ENCODE measurements at regions not wholly inside any gene's neighbourhood (a gene's known extent, or its start where the extent isn't known, plus 50 kb on each side); places are given as distances from the start of the nearest gene placed in this dataset.

DNA sequence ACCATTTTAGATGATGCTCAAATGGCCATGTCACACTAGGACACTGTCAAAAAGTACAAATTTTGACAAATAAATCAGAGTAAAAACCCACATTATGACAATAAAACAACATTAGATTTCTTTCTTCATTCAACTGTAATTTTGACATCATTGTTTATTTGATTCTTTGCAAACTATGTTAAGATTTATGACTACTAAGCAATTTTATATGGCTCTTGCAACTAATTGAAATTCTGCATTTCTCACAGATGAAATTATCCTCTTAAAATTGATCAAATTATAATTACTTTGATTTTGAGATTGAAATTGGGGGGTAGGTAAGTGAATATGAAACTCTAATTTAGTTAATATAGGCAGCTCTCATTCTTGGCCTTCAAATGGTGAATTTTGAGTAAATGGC lies 59.8 kb downstream of the ATOH1 start:
- ATAC-seq (ENCODE audit: insufficient read depth, low FRiP score), result no peak
- Histone ChIP-seq H3K4me1 (ENCODE audit: control insufficient read depth in 5 of 5, insufficient read depth in 5 of 5, low read length in 5 of 5) (no peaks in the 10 kb centered on the region), H3K9ac (ENCODE audit: insufficient read depth in 1 of 2, low read length in 2 of 2) (no peak overlapping the region), H3K4me3 (no peak overlapping the region), H3K27me3 (ENCODE audit: control insufficient read depth in 3 of 3, insufficient read depth in 3 of 3, low read length in 2 of 3) (no peaks in the 10 kb centered on the region), H3K36me3 (ENCODE audit: control insufficient read depth in 4 of 4, insufficient read depth in 4 of 4, low read length in 4 of 4) (no peaks in the 10 kb centered on the region), H3K9me3 (ENCODE audit: control insufficient read depth in 4 of 4, insufficient read depth in 3 of 4, low read length in 3 of 4) (no peaks in the 10 kb centered on the region), H3K27ac (ENCODE audit: low read depth in 1 of 2, low read length in 1 of 2) (no peak overlapping the region)
- no peak for DNase-seq
- TF ChIP-seq CTCF (IDR thresholded peaks at IDR 0.05; ENCODE audit: control extremely low read depth, extremely low read depth), result no peak

GRCh38 chr4:93888768-93889167 lies 60.2 kb downstream of the ATOH1 start:
- no peak overlapping the region for H3K9ac ChIP-seq (ENCODE audit: insufficient read depth in 1 of 2, low read length in 2 of 2)
- H3K27ac ChIP-seq (ENCODE audit: low read depth in 1 of 2, low read length in 1 of 2), result no peak overlapping the region
- no peaks in the 10 kb centered on the region for H3K4me1 ChIP-seq (ENCODE audit: control insufficient read depth in 5 of 5, insufficient read depth in 5 of 5, low read length in 5 of 5)
- DNase-seq, result no peak
- no peaks in the 10 kb centered on the region for H3K36me3 ChIP-seq (ENCODE audit: control insufficient read depth in 4 of 4, insufficient read depth in 4 of 4, low read length in 4 of 4)
- TF ChIP-seq CTCF (IDR thresholded peaks at IDR 0.05; ENCODE audit: control extremely low read depth, extremely low read depth), result no peak
- no peaks in the 10 kb centered on the region for H3K27me3 ChIP-seq (ENCODE audit: control insufficient read depth in 3 of 3, insufficient read depth in 3 of 3, low read length in 2 of 3)
- no peak overlapping the region for H3K4me3 ChIP-seq
- no peaks in the 10 kb centered on the region for H3K9me3 ChIP-seq (ENCODE audit: control insufficient read depth in 4 of 4, insufficient read depth in 3 of 4, low read length in 3 of 4)
- no peak for ATAC-seq (ENCODE audit: insufficient read depth, low FRiP score)

- H3K27me3 ChIP-seq (ENCODE audit: control insufficient read depth in 3 of 3, insufficient read depth in 3 of 3, low read length in 2 of 3), result no peaks in the 10 kb centered on the region
- DNase-seq (no peak), ATAC-seq (ENCODE audit: insufficient read depth, low FRiP score) (no peak)
- H3K9ac ChIP-seq (ENCODE audit: insufficient read depth in 1 of 2, low read length in 2 of 2), result no peak overlapping the region
- H3K4me3 ChIP-seq, result no peak overlapping the region
- no peaks in the 10 kb centered on the region for H3K4me1 ChIP-seq (ENCODE audit: control insufficient read depth in 5 of 5, insufficient read depth in 5 of 5, low read length in 5 of 5)
- WGBS, 2 donors, result 73 to 78% methylated on average over 2 of the region's 2 CpGs
- TF ChIP-seq CTCF (IDR thresholded peaks at IDR 0.05; ENCODE audit: control extremely low read depth, extremely low read depth), result no peak
- no peaks in the 10 kb centered on the region for H3K36me3 ChIP-seq (ENCODE audit: control insufficient read depth in 4 of 4, insufficient read depth in 4 of 4, low read length in 4 of 4)
- H3K27ac ChIP-seq (ENCODE audit: low read depth in 1 of 2, low read length in 1 of 2), result no peak overlapping the region
- H3K9me3 ChIP-seq (ENCODE audit: control insufficient read depth in 4 of 4, insufficient read depth in 3 of 4, low read length in 3 of 4), result peaks cover 0 to 1% (median 0%) of the 10 kb centered on the region in 4 donors
These were observed 62.7 kb downstream of the ATOH1 start for GRCh38 chr4:93891244-93891643.

GRCh38 chr4:93894995-93895394 lies 66.4 kb downstream of the ATOH1 start:
- WGBS, 2 donors, result 43 to 62% methylated on average over 2 of the region's 2 CpGs
- Histone ChIP-seq H3K9me3 (ENCODE audit: control insufficient read depth in 4 of 4, insufficient read depth in 3 of 4, low read length in 3 of 4) (peaks cover 0 to 1% (median 0%) of the 10 kb centered on the region in 4 donors), H3K36me3 (ENCODE audit: control insufficient read depth in 4 of 4, insufficient read depth in 4 of 4, low read length in 4 of 4) (no peaks in the 10 kb centered on the region), H3K27me3 (ENCODE audit: control insufficient read depth in 3 of 3, insufficient read depth in 3 of 3, low read length in 2 of 3) (no peaks in the 10 kb centered on the region), H3K9ac (ENCODE audit: insufficient read depth in 1 of 2, low read length in 2 of 2) (no peak overlapping the region), H3K4me3 (no peak overlapping the region), H3K27ac (ENCODE audit: low read depth in 1 of 2, low read length in 1 of 2) (no peak overlapping the region), H3K4me1 (ENCODE audit: control insufficient read depth in 5 of 5, insufficient read depth in 5 of 5, low read length in 5 of 5) (no peaks in the 10 kb centered on the region)
- no peak for DNase-seq
- no peak for TF ChIP-seq CTCF (IDR thresholded peaks at IDR 0.05; ENCODE audit: control extremely low read depth, extremely low read depth)
- no peak for ATAC-seq (ENCODE audit: insufficient read depth, low FRiP score)
